ENCODE measurements at regions not wholly inside any gene's neighbourhood (a gene's known extent, or its start where the extent isn't known, plus 50 kb on each side); places are given as distances from the start of the nearest gene placed in this dataset.
"Not testable (repeated sequence)": the region's sequence is repeated elsewhere in the genome, so short reads cannot be mapped to it uniquely, and the experiment has no call there.

- in situ Hi-C loops (cut with HindIII; ENCODE audit: low sequenced_read_pairs); DNase-seq (ENCODE audit: low spot score): not testable (repeated sequence)
These were observed 2827.0 kb downstream of the RPIA start for GRCh38 chr2:91518361-91518981.

DNA sequence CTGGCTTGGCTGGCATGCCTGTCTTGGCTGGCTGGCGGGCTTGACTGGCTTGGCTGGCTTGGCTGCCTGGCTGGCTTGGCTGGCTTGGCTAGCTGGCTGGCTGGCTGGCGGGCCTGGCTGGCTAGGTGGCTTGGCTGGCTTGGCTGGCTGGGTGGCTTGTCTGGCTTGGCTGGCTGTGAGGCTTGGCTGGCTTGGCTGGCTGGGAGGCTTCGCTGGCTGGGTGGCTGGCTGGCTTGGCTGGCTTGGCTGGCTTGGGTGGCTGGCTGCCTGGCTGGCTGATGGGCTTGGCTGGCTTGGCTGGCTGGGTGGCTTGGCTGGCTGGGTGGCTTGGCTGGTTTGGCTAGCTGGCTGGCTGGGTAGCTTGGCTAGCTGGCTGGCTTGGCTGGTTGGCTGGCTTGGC lies 2827.9 kb downstream of the RPIA start:
- DNase-seq (ENCODE audit: low spot score); in situ Hi-C loops (cut with HindIII; ENCODE audit: low sequenced_read_pairs): not testable (repeated sequence)

DNA sequence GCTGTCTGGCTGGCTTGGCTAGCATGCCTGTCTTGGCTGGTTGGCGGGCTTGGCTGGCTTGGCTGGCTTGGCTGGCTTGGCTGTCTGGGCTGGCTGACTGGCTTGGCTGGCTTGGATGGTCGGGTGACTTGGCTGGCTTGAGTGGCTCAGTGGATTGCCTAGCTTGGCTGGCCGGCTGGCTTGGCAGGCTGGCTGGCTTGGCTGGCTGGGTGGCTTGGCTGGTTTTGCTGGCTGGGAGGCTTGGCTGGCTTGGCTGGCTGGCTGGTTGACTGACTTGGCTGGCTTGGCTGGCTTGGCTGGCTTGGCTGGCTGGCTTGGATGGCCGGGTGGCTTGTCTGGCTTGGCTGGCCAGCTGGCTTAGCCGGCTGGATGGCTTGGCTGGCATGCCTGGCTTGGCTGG lies 2828.4 kb downstream of the RPIA start:
- in situ Hi-C loops (cut with HindIII; ENCODE audit: low sequenced_read_pairs); DNase-seq (ENCODE audit: low spot score): not testable (repeated sequence)

- in situ Hi-C loops (cut with HindIII; ENCODE audit: low sequenced_read_pairs); DNase-seq (ENCODE audit: low spot score): not testable (repeated sequence)
These were observed 2829.1 kb downstream of the RPIA start for GRCh38 chr2:91520523-91520922.

DNA sequence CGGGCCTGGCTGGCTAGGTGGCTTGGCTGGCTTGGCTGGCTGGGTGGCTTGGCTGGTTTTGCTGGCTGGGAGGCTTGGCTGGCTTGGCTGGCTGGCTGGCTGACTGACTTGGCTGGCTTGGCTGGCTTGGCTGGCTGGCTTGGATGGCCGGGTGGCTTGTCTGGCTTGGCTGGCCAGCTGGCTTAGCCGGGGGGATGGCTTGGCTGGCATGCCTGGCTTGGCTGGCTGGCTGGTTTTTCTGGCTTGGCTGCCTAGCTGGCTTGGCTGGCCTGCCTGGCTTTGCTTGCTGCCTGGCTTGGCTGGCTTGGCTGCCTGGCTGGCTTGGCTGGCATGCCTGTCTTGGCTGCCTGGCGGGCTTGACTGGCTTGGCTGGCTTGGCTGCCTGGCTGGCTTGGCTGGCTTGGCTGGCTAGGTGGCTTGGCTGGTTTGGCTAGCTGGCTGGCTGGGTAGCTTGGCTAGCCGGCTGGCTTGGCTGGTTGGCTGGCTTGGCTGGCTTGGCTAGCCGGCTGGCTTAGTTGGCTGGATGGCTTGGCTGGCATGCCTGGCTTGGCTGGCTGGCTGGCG lies 2829.6 kb downstream of the RPIA start:
- in situ Hi-C loops (cut with HindIII; ENCODE audit: low sequenced_read_pairs), result not testable (repeated sequence)

DNA sequence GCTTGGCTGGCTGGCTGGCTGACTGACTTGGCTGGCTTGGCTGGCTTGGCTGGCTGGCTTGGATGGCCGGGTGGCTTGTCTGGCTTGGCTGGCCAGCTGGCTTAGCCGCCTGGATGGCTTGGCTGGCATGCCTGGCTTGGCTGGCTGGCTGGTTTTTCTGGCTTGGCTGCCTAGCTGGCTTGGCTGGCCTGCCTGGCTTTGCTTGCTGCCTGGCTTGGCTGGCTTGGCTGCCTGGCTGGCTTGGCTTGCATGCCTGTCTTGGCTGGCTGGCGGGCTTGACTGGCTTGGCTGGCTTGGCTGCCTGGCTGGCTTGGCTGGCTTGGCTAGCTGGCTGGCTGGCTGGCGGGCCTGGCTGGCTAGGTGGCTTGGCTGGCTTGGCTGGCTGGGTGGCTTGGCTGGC lies 2830.5 kb downstream of the RPIA start:
- in situ Hi-C loops (cut with HindIII; ENCODE audit: low sequenced_read_pairs); DNase-seq (ENCODE audit: low spot score): not testable (repeated sequence)

More for the DNA sequence above, 2829.6 kb downstream of the RPIA start:
- not testable (repeated sequence) for DNase-seq (ENCODE audit: low spot score)

DNA sequence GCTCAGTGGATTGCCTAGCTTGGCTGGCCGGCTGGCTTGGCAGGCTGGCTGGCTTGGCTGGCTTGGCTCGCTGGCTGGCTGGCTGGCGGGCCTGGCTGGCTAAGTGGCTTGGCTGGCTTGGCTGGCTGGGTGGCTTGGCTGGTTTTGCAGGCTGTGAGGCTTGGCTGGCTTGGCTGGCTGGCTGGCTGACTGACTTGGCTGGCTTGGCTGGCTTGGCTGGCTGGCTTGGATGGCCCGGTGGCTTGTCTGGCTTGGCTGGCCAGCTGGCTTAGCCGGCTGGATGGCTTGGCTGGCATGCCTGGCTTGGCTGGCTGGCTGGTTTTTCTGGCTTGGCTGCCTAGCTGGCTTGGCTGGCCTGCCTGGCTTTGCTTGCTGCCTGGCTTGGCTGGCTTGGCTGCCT lies 2831.4 kb downstream of the RPIA start:
- in situ Hi-C loops (cut with HindIII; ENCODE audit: low sequenced_read_pairs); DNase-seq (ENCODE audit: low spot score): not testable (repeated sequence)

- in situ Hi-C loops (cut with HindIII; ENCODE audit: low sequenced_read_pairs); DNase-seq (ENCODE audit: low spot score): not testable (repeated sequence)
These were observed 2832.3 kb downstream of the RPIA start for GRCh38 chr2:91523751-91524150.

GRCh38 chr2:91525587-91525986 lies 2834.1 kb downstream of the RPIA start:
- DNase-seq (ENCODE audit: low spot score); in situ Hi-C loops (cut with HindIII; ENCODE audit: low sequenced_read_pairs): not testable (repeated sequence)

DNA sequence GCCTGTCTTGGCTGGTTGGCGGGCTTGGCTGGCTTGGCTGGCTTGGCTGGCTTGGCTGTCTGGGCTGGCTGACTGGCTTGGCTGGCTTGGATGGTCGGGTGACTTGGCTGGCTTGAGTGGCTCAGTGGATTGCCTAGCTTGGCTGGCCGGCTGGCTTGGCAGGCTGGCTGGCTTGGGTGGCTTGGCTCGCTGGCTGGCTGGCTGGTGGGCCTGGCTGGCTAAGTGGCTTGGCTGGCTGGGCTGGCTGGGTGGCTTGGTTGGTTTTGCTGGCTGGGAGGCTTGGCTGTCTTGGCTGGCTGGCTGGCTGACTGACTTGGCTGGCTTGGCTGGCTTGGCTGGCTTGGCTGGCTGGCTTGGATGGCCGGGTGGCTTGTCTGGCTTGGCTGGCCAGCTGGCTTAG lies 2834.6 kb downstream of the RPIA start:
- in situ Hi-C loops (cut with HindIII; ENCODE audit: low sequenced_read_pairs); DNase-seq (ENCODE audit: low spot score): not testable (repeated sequence)

GRCh38 chr2:91527056-91527455 lies 2835.6 kb downstream of the RPIA start:
- in situ Hi-C loops (cut with HindIII; ENCODE audit: low sequenced_read_pairs); DNase-seq (ENCODE audit: low spot score): not testable (repeated sequence)

DNA sequence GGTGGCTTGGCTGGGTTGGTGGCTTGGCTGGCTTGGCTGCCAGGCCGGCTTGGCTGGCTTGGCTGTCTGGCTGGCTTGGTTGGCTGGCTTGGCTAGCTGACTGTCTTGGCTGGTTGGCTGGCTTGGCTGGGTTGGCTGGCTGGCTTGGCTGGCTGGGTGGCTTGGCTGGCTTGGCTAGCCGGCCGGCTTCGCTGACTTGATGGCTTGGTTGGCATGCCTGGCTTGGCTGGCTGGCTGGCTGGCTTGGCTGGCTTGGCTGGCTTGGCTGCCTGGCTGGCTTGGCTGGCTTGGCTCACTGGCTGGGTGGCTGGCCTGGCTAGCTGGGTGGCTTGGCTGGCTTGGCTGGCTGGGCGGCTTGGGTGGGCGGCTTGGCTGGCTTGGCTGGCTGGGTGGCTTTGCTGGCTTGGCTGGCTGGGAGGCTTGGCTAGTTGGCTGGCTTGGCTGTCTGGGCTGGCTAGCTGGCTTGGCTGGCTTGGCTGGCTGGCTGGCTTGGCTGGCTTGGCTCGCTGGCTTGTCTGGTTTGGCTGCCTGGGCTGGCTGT lies 2836.1 kb downstream of the RPIA start:
- in situ Hi-C loops (cut with HindIII; ENCODE audit: low sequenced_read_pairs); DNase-seq (ENCODE audit: low spot score): not testable (repeated sequence)

DNA sequence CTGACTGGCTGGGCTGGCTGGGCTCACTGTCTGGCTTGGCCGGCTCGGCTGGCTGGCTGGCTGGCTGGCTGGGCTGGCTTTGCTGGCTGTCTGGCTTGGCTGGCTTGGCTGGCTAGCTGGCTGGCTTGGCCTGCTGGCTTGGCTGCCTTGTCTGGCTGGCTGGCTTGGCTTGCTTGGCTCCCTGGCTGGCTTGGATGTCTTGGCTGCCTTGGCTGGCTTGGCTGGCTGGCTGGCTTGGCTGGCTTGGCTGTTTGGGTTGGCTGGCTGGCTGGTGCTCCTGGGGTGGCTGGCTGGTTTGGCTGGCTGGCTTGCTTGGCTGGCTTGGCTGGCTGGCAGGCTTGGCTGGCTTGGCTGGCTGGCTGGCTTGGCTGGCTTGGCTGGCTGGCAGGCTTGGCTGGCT lies 2836.9 kb downstream of the RPIA start:
- DNase-seq (ENCODE audit: low spot score); in situ Hi-C loops (cut with HindIII; ENCODE audit: low sequenced_read_pairs): not testable (repeated sequence)

GRCh38 chr2:91536109-91536508 lies 2844.6 kb downstream of the RPIA start:
- in situ Hi-C loops (cut with HindIII; ENCODE audit: low sequenced_read_pairs); DNase-seq (ENCODE audit: low spot score): not testable (repeated sequence)

DNA sequence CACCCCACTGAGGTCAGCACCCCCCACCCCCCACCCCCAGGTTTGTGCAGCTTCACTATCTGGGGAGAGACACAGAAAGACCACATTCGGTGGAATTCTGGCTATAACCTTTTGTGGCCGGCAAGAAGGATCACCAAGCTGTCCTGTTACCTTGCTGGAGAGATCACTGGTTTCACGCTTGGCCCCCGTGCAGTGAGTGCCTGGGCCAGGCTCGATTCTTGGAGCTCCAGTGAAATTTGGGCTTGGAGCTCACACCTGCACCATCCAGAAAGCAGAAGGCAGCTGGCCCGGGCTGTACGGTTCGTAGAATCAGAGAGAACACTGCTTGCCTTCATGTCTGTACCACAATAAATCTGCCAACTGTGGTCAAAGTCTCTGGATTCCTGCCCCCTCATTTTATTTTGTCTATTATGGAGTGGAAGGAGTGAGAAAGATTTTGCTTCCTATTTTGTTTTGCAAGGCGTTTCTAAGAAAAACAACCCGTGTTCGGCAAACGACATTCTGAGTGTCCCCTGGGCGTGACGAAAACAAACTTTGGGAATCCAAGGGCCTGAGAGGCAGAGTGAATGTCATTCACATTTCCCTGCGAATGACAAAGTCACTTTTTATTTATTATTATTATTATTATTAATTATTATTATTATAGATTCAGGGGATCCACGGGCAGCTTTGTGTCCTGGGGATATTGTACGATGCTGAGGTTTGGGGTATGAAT lies 2845.2 kb downstream of the RPIA start:
- DNase-seq (ENCODE audit: low spot score); in situ Hi-C loops (cut with HindIII; ENCODE audit: low sequenced_read_pairs): not testable (repeated sequence)

DNA sequence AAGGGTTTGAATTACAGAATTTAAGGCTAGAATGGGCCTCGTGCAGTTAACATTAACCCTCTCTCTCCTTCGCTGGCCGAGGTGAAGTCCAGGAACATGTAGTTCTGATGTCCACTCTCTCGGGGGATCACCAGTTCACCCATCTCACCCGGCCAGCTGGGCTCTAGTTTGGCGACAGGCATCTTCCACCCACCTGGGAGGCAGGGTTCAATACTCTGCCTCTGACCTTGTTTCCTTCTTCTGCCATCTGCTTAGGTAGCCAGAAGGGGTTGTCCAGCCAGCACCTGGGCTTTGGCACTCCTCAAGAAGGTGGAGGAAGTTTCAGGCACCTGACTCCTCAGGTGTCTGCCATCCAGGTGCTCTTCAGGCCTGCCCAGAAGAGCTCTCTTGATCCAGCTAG lies 2857.8 kb downstream of the RPIA start:
- in situ Hi-C loops (cut with HindIII; ENCODE audit: low sequenced_read_pairs); DNase-seq (ENCODE audit: low spot score): not testable (repeated sequence)

- in situ Hi-C loops (cut with HindIII; ENCODE audit: low sequenced_read_pairs); DNase-seq (ENCODE audit: low spot score): not testable (repeated sequence)
These were observed 2866.8 kb downstream of the RPIA start for GRCh38 chr2:91558234-91558633.

DNA sequence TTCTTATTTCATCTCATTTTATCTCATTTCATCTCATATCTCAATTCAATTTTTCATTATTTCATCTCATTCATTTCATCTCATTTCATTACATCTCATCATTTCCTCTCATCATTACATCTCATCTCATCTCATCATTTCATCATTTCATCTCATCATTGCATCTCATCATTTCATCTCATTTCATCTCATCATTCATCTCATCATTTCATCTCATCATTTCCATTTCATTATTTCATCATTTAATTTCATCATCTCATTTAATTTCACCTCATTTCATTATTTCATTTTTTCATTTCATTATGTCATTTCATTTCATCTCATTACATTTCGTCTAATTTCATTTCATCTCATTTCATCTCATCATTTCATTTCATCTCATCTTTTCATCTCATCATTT lies 2867.8 kb downstream of the RPIA start:
- DNase-seq (ENCODE audit: low spot score); in situ Hi-C loops (cut with HindIII; ENCODE audit: low sequenced_read_pairs): not testable (repeated sequence)

GRCh38 chr2:91559886-91560614 lies 2868.6 kb downstream of the RPIA start:
- in situ Hi-C loops (cut with HindIII; ENCODE audit: low sequenced_read_pairs); DNase-seq (ENCODE audit: low spot score): not testable (repeated sequence)
